ENCODE measurements at regions not wholly inside any gene's neighbourhood (a gene's known extent, or its start where the extent isn't known, plus 50 kb on each side); places are given as distances from the start of the nearest gene placed in this dataset.

DNA sequence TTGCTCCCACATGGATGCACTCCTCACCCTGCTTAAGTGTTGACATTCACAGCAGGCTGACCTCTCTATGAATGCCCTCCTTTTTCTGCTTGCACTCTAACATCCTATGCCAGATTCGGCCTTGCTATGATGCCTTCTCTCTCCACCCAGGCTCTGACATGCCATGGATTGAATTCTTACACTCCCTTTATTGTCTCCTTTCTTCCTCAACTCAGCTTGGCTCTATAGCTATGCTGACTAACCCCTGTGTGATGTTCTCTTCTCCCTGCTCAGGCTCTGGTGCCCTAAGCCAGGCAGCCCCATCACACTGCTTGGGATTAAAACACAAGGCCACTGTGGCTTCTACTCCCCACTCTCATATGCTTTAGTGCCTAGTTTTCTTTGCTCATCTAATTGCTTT lies 563.7 kb downstream of the NSUN3 start:
- H3K9me3 ChIP-seq (ENCODE audit: control insufficient read depth in 1 of 2, insufficient read depth in 1 of 2, low read length in 2 of 2), result peaks cover 0 to 6% of the 10 kb centered on the region in 2 experiments
- DNase-seq (no peak), ATAC-seq (ENCODE audit: poor library complexity) (no peak)
- Mint-ChIP-seq H3K27me3 (no peaks in the 10 kb centered on the region), H3K27ac (no peak overlapping the region), H3K4me3 (no peak overlapping the region), H3K36me3 (ENCODE audit: low read depth) (no peaks in the 10 kb centered on the region), H3K4me1 (ENCODE audit: low read depth) (no peaks in the 10 kb centered on the region), H3K9me3 (peaks cover 2% of the 10 kb centered on the region)
- H3K27me3 ChIP-seq (ENCODE audit: control insufficient read depth in 1 of 2, insufficient read depth in 2 of 2, low read length in 2 of 2), result no peaks in the 10 kb centered on the region
- intact Hi-C loops (cut with DNase I, micrococcal nuclease), result no loop called here
- H3K27ac ChIP-seq (ENCODE audit: low read depth in 1 of 2, low read length in 2 of 2), result no peak overlapping the region
- no peaks in the 10 kb centered on the region for H3K36me3 ChIP-seq (ENCODE audit: insufficient read depth, low read length)
- ChIA-PET CTCF (no interaction called here), POLR2A (no interaction called here)
- H3K4me3 ChIP-seq (ENCODE audit: low read length), result no peak overlapping the region
- H3K4me1 ChIP-seq (ENCODE audit: insufficient read depth, low read length), result no peaks in the 10 kb centered on the region
- TF ChIP-seq, protein P1, sequence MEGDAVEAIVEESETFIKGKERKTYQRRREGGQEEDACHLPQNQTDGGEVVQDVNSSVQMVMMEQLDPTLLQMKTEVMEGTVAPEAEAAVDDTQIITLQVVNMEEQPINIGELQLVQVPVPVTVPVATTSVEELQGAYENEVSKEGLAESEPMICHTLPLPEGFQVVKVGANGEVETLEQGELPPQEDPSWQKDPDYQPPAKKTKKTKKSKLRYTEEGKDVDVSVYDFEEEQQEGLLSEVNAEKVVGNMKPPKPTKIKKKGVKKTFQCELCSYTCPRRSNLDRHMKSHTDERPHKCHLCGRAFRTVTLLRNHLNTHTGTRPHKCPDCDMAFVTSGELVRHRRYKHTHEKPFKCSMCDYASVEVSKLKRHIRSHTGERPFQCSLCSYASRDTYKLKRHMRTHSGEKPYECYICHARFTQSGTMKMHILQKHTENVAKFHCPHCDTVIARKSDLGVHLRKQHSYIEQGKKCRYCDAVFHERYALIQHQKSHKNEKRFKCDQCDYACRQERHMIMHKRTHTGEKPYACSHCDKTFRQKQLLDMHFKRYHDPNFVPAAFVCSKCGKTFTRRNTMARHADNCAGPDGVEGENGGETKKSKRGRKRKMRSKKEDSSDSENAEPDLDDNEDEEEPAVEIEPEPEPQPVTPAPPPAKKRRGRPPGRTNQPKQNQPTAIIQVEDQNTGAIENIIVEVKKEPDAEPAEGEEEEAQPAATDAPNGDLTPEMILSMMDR (IDR thresholded peaks at IDR 0.05), result no peak

DNA sequence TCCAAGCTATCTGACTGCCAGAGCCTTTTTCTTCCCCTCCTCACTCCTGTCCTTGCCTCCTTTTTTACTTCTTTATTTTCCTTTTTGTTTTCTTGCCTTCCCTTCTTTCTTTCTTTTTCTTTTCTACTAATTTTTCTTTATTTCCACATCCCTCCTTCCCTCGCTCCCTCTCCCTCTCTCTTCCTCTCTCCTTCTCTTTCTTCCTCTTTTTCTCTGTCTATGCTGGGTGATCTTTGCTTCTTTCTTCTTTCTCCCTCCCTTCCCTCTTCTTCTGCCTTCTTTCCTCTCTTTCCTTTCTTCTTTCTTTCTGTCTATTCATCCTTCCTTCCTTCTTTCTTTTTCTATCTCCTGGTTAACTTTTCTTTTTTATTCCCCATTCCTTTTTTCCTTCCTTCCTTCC lies 564.8 kb downstream of the NSUN3 start:
- DNase-seq (no peak), ATAC-seq (ENCODE audit: poor library complexity) (no peak)
- no peaks in the 10 kb centered on the region for H3K36me3 ChIP-seq (ENCODE audit: insufficient read depth, low read length)
- TF ChIP-seq, protein P1 (IDR thresholded peaks at IDR 0.05), result peak; percentile 13
- H3K27ac ChIP-seq (ENCODE audit: low read depth in 1 of 2, low read length in 2 of 2), result no peak overlapping the region
- ChIA-PET POLR2A (no interaction called here), CTCF (no interaction called here)
- Mint-ChIP-seq H3K4me1 (ENCODE audit: low read depth) (no peaks in the 10 kb centered on the region), H3K4me3 (no peak overlapping the region), H3K27ac (no peak overlapping the region), H3K36me3 (ENCODE audit: low read depth) (no peaks in the 10 kb centered on the region), H3K9me3 (peaks cover 5% of the 10 kb centered on the region), H3K27me3 (no peaks in the 10 kb centered on the region)
- peaks cover 0 to 6% of the 10 kb centered on the region in 2 experiments for H3K9me3 ChIP-seq (ENCODE audit: control insufficient read depth in 1 of 2, insufficient read depth in 1 of 2, low read length in 2 of 2)
- H3K27me3 ChIP-seq (ENCODE audit: control insufficient read depth in 1 of 2, insufficient read depth in 2 of 2, low read length in 2 of 2), result no peaks in the 10 kb centered on the region
- intact Hi-C loops (cut with DNase I, micrococcal nuclease), result no loop called here
- H3K4me1 ChIP-seq (ENCODE audit: insufficient read depth, low read length), result no peaks in the 10 kb centered on the region
- no peak overlapping the region for H3K4me3 ChIP-seq (ENCODE audit: low read length)

DNA sequence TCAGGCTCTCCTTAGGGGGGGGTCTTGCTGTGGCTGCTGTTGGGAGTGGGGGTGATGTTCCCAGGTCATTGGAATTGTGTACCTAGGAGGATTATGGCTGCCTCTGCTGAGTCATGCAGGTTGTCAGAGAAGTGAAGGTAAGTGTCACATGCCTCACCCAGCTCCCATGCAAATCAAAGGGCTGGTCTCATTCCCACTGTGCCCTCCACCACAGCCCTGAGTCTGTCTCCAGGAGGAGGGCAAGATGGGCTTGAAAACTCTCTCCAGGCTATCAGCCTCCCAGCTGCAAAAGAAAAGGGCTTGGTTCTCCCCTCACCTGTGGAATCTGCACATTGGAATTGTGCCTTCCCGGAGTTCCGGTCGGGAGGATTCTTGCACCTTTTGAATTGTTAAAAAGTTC lies 580.5 kb downstream of the NSUN3 start:
- H3K27me3 ChIP-seq (ENCODE audit: control insufficient read depth in 1 of 2, insufficient read depth in 2 of 2, low read length in 2 of 2), result no peaks in the 10 kb centered on the region
- no peak overlapping the region for H3K4me3 Mint-ChIP-seq
- no peak overlapping the region for H3K27ac Mint-ChIP-seq
- H3K9me3 Mint-ChIP-seq, result peaks cover 9% of the 10 kb centered on the region
- no peaks in the 10 kb centered on the region for H3K27me3 Mint-ChIP-seq
- DNase-seq (no peak), ATAC-seq (ENCODE audit: poor library complexity) (no peak)
- TF ChIP-seq, protein P1 (IDR thresholded peaks at IDR 0.05), result no peak
- no peak overlapping the region for H3K27ac ChIP-seq (ENCODE audit: low read depth in 1 of 2, low read length in 2 of 2)
- CTCF ChIA-PET, result no interaction called here
- no peaks in the 10 kb centered on the region for H3K4me1 ChIP-seq (ENCODE audit: insufficient read depth, low read length)
- H3K4me1 Mint-ChIP-seq (ENCODE audit: low read depth), result no peaks in the 10 kb centered on the region
- intact Hi-C loops (cut with DNase I, micrococcal nuclease), result no loop called here
- no peaks in the 10 kb centered on the region for H3K36me3 Mint-ChIP-seq (ENCODE audit: low read depth)
- H3K9me3 ChIP-seq (ENCODE audit: control insufficient read depth in 1 of 2, insufficient read depth in 1 of 2, low read length in 2 of 2), result peaks cover 0 to 7% of the 10 kb centered on the region in 2 experiments
- POLR2A ChIA-PET, result no interaction called here
- no peak overlapping the region for H3K4me3 ChIP-seq (ENCODE audit: low read length)
- no peaks in the 10 kb centered on the region for H3K36me3 ChIP-seq (ENCODE audit: insufficient read depth, low read length)
